Neural cell (in vitro differentiated cells): ENCODE measurements at regions not wholly inside any gene's neighbourhood (a gene's known extent, or its start where the extent isn't known, plus 50 kb on each side); places are given as distances from the start of the nearest gene placed in this dataset.
A peak's percentile ranks its signal among the peaks of the same experiment; 100 is the strongest.

Experiments used
- H2AFZ ChIP-seq: fragments of 200-600, 300-800 bp; sonication (generic), shearing (Covaris generic); 2 replicates; pipeline ENCODE4 v1.6.0; 2014; ENCODE audit warnings: low read depth, mild to moderate bottlenecking, antibody characterized with exemption, low read length, moderate library complexity
- H3F3A ChIP-seq: fragments of 200-600 bp; shearing (Covaris generic); 2 replicates; pipeline ENCODE4 v1.6.1; 2016; ENCODE audit warnings: mild to moderate bottlenecking, moderate library complexity, mixed read lengths, antibody characterized with exemption, low read length; ENCODE audit not compliant: insufficient read depth, poor library complexity, severe bottlenecking
- H3K27ac ChIP-seq: fragments of 200-600, 300-800 bp; sonication (generic), shearing (Covaris generic); 2 replicates; pipeline ENCODE4 v1.5.1; 2014; ENCODE audit warnings: mild to moderate bottlenecking, low read length, moderate library complexity
- H3K27me3 ChIP-seq: fragments of 300-800, 200-600 bp; sonication (generic), shearing (Covaris generic); 2 replicates; pipeline ENCODE4 v1.6.0; 2014; ENCODE audit warnings: mild to moderate bottlenecking, low read depth, low read length, moderate library complexity; ENCODE audit not compliant: insufficient read depth
- H3K36me3 ChIP-seq: fragments of 300-800, 200-600 bp; sonication (generic), shearing (Covaris generic); 2 replicates; pipeline ENCODE4 v1.5.1; 2014; ENCODE audit warnings: mild to moderate bottlenecking, antibody characterized with exemption, low read length, moderate library complexity; ENCODE audit not compliant: insufficient read depth
- H3K4me2 ChIP-seq: fragments of 300-800, 200-600 bp; sonication (generic), shearing (Covaris generic); 2 replicates; pipeline ENCODE4 v1.6.0; 2014; ENCODE audit warnings: mild to moderate bottlenecking, low read length
- H3K4me3 ChIP-seq: fragments of 300-800, 200-600 bp; sonication (generic), shearing (Covaris generic); 2 replicates; pipeline ENCODE4 v1.5.1; 2014; ENCODE audit warnings: mild to moderate bottlenecking, low read length, moderate library complexity
- H3K79me2 ChIP-seq: fragments of 200-600 bp; shearing (Covaris generic); replicated peaks from 2 replicates; pipeline ENCODE4 v1.6.0; 2014; ENCODE audit warnings: mild to moderate bottlenecking, low read length, moderate library complexity; ENCODE audit not compliant: insufficient read depth
- H3K9ac ChIP-seq: fragments of 300-800, 200-600 bp; sonication (generic), shearing (Covaris generic); 2 replicates; pipeline ENCODE4 v1.6.1; 2016; ENCODE audit warnings: mild to moderate bottlenecking, low read length, mixed read lengths
- H3K9me2 ChIP-seq: fragments of 200-600 bp; shearing (Covaris generic); 2 replicates; pipeline ENCODE4 v1.6.1; 2016; ENCODE audit warnings: mild to moderate bottlenecking, low read length, mixed read lengths; ENCODE audit not compliant: insufficient read depth
- H3K9me3 ChIP-seq: fragments of 200-600, 300-800 bp; sonication (generic), shearing (Covaris generic); 2 replicates; pipeline ENCODE4 v1.6.1; 2016; ENCODE audit warnings: mild to moderate bottlenecking, mixed run types, low read length, moderate library complexity, mixed read lengths
- H4K20me1 ChIP-seq: fragments of 200-600 bp; shearing (Covaris generic); 2 replicates; pipeline ENCODE4 v1.6.1; 2016; ENCODE audit warnings: mild to moderate bottlenecking, mixed run types; ENCODE audit not compliant: insufficient read depth
- CTCF ChIP-seq: fragments of 450-650 bp; IDR thresholded peaks from 2 replicates; pipeline ENCODE4 v1.5.1; 2014; ENCODE audit warnings: antibody characterized with exemption, mild to moderate bottlenecking, moderate library complexity; ENCODE audit not compliant: poor library complexity, severe bottlenecking
- EP300 ChIP-seq: fragments of 450-650 bp; conservative IDR thresholded peaks from 2 replicates; pipeline ENCODE4 v1.6.1; 2014; ENCODE audit warnings: antibody characterized with exemption, mild to moderate bottlenecking, moderate library complexity; ENCODE audit not compliant: poor library complexity, severe bottlenecking
- EZH2 ChIP-seq: fragments of 200-600, 300-800 bp; shearing (Covaris generic), sonication (generic); IDR thresholded peaks from 2 replicates; pipeline ENCODE4 v1.6.1; 2014; ENCODE audit warnings: antibody characterized with exemption, low read length, borderline replicate concordance, mild to moderate bottlenecking; ENCODE audit not compliant: insufficient read depth, poor library complexity, severe bottlenecking
- MXI1 ChIP-seq: fragments of 450-650 bp; conservative IDR thresholded peaks from 2 replicates; pipeline ENCODE4 v1.6.1; 2014; ENCODE audit warnings: antibody characterized with exemption, mild to moderate bottlenecking; ENCODE audit not compliant: poor library complexity, severe bottlenecking
- POLR2AphosphoS5 ChIP-seq: IDR thresholded peaks from 2 replicates; pipeline ENCODE4 v1.6.1; 2012
- RAD21 ChIP-seq: fragments of 450-650 bp; conservative IDR thresholded peaks from 2 replicates; pipeline ENCODE4 v1.6.1; 2014; ENCODE audit warnings: antibody characterized with exemption, mild to moderate bottlenecking, moderate library complexity
- REST ChIP-seq: IDR thresholded peaks from 2 replicates; pipeline ENCODE4 v1.6.1; 2012; ENCODE audit warnings: borderline replicate concordance
- SMC3 ChIP-seq: fragments of 450-650 bp; conservative IDR thresholded peaks from 2 replicates; pipeline ENCODE4 v1.6.1; 2014; ENCODE audit warnings: antibody characterized with exemption, mild to moderate bottlenecking, moderate library complexity; ENCODE audit not compliant: poor library complexity
- TAF1 ChIP-seq: IDR thresholded peaks from 2 replicates; pipeline ENCODE4 v1.6.1; 2012; ENCODE audit warnings: low read depth

GRCh38 chr2:228446734-228447133, 265.2 kb upstream of the SPHKAP start:
- no peak overlapping the region for H3K4me2 ChIP-seq
- H3K9ac ChIP-seq = no peak overlapping the region
- H3K27ac ChIP-seq = no peak overlapping the region
- H4K20me1 ChIP-seq = no peaks in the 10 kb centered on the region
- no peaks in the 10 kb centered on the region for H3F3A ChIP-seq
- H3K4me3 ChIP-seq = no peak overlapping the region
- H3K9me2 ChIP-seq = no peaks in the 10 kb centered on the region
- no peaks in the 10 kb centered on the region for H3K36me3 ChIP-seq
- no peak overlapping the region for H2AFZ ChIP-seq
- no peaks in the 10 kb centered on the region for H3K27me3 ChIP-seq
- no peaks in the 10 kb centered on the region for H3K9me3 ChIP-seq
- H3K79me2 ChIP-seq = no peaks in the 10 kb centered on the region
- no peak for TF ChIP-seq EZH2
- peak; percentile 57 for TF ChIP-seq REST

GRCh38 chr2:228444161-228444560, 262.7 kb upstream of the SPHKAP start:
- H3K4me2 ChIP-seq = no peak overlapping the region
- no peaks in the 10 kb centered on the region for H3K27me3 ChIP-seq
- H4K20me1 ChIP-seq = no peaks in the 10 kb centered on the region
- no peaks in the 10 kb centered on the region for H3K9me2 ChIP-seq
- no peaks in the 10 kb centered on the region for H3K9me3 ChIP-seq
- no peak overlapping the region for H3K4me3 ChIP-seq
- no peaks in the 10 kb centered on the region for H3F3A ChIP-seq
- no peak overlapping the region for H3K27ac ChIP-seq
- no peak overlapping the region for H3K9ac ChIP-seq
- H2AFZ ChIP-seq = no peak overlapping the region
- no peaks in the 10 kb centered on the region for H3K79me2 ChIP-seq
- H3K36me3 ChIP-seq = no peaks in the 10 kb centered on the region
- TF ChIP-seq SMC3 (no peak), TAF1 (no peak), CTCF (no peak), EZH2 (no peak), MXI1 (no peak), RAD21 (no peak), POLR2AphosphoS5 (no peak), EP300 (no peak), REST (no peak)
